SK-N-SH treated with all-trans-retinoic acid at 6 μM for 48 hours (cell line): ENCODE measurements at regions not wholly inside any gene's neighbourhood (a gene's known extent, or its start where the extent isn't known, plus 50 kb on each side); places are given as distances from the start of the nearest gene placed in this dataset.

Source experiments
- RARB ChIP-seq: fragments of 250-450 bp; sonication (Bioruptor Pico); IDR thresholded peaks from 2 replicates; pipeline ENCODE4 v1.8.0; 2021; ENCODE audit warnings: mild to moderate bottlenecking, moderate library complexity
- TCF4 ChIP-seq: fragments of 250-450 bp; sonication (Bioruptor Pico); IDR thresholded peaks from 2 replicates; pipeline ENCODE4 v1.8.0; 2021; ENCODE audit warnings: mild to moderate bottlenecking, moderate library complexity, borderline replicate concordance
- ZC3H10 ChIP-seq: fragments of 250-450 bp; sonication (Bioruptor Pico); IDR thresholded peaks from 2 replicates; pipeline ENCODE4 v1.5.1; 2021; ENCODE audit warnings: mild to moderate bottlenecking, moderate library complexity
- ZFP30 ChIP-seq: fragments of 450-650 bp; formaldehyde crosslinking; IDR thresholded peaks from 2 replicates; pipeline ENCODE4 v1.5.0; 2022; ENCODE audit warnings: mild to moderate bottlenecking, moderate library complexity

GRCh38 chr14:98408024-98408555 is 863.9 kb downstream of the BCL11B start:
- no peak for TF ChIP-seq ZC3H10 (CRISPR knock-in tag)
- TF ChIP-seq ZFP30 (CRISPR knock-in tag) = no peak
- no peak for TF ChIP-seq RARB (CRISPR knock-in tag)
- no peak for TF ChIP-seq TCF4 (CRISPR knock-in tag)
